ENCODE measurements at regions not wholly inside any gene's neighbourhood (a gene's known extent, or its start where the extent isn't known, plus 50 kb on each side); places are given as distances from the start of the nearest gene placed in this dataset.
"Not testable (repeated sequence)": the region's sequence is repeated elsewhere in the genome, so short reads cannot be mapped to it uniquely, and the experiment has no call there.

GRCh38 chr20:17867131-17867925 is 101.3 kb downstream of the SNX5 start:
- Histone ChIP-seq H3K27me3 (no peaks in the 10 kb centered on the region), H3K4me3 (no peak overlapping the region), H3K9me3 (no peaks in the 10 kb centered on the region), H3K27ac (no peak overlapping the region), H3K4me1 (peaks cover 0 to 16% of the 10 kb centered on the region in 2 donors), H3K36me3 (no peaks in the 10 kb centered on the region)
- DNase-seq (ENCODE audit: low spot score): no peak
- no peak for TF ChIP-seq CTCF (IDR thresholded peaks at IDR 0.05)

- Histone ChIP-seq H3K4me3 (no peak overlapping the region), H3K27me3 (no peaks in the 10 kb centered on the region), H3K9me3 (no peaks in the 10 kb centered on the region), H3K4me1 (peaks cover 0 to 16% of the 10 kb centered on the region in 2 donors), H3K27ac (no peak overlapping the region), H3K36me3 (no peaks in the 10 kb centered on the region)
- no peak for TF ChIP-seq CTCF (IDR thresholded peaks at IDR 0.05)
- DNase-seq (ENCODE audit: low spot score): no peak
These were observed 102.2 kb downstream of the SNX5 start for GRCh38 chr20:17866234-17867001.

DNA sequence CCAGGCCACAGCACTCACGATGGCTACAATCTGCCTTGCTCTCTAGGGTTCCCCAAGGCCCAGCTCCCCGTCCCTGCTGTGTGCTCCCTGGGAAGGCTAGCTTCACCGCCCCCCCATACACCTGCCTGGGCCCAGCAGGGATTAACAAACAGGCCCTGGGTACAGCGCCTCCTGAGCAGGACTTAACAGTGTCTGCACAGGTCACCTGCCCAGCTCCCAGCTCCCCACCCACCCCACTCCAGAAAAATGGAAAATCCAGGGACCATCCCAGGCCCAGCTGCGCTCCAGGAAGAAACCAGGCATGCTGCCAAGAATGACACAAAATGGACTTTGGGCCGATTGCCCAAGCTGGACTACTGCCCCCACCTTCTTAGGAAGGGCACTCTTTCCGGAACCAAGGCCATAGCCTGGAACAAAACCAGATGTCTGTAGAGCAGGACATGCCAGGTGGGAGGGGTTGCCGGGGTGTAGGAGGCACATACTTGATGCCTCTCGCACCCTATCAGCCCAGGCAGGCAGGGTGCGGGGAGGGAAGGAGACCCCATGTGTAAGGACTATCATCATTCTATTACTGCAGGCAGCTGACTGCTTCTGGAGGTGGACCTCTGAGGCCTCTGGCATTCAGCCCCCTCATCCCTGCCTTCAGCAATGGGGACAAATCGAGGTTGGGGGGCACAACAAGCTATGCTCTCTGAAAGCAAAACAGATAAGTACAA is 104.9 kb downstream of the SNX5 start:
- no peak for TF ChIP-seq CTCF (IDR thresholded peaks at IDR 0.05)
- no peak for DNase-seq (ENCODE audit: low spot score)

DNA sequence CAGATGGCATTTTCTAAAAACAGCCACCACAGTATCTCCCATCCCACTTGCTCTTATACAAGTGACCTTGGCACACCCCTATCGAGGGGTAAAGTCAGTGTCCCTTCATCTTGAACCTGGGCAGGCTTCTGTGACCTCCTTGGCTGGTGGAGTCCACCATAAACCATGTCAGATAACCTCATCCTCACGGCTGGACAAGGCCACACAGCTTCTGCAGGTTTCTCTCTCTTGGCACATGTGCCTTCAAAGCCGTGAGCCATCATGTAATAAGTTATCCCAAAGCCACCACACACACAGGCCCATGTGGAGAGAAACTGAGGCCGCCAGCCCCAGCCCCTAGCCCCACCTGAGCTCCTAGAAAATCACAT is 105.4 kb downstream of the SNX5 start:
- Histone ChIP-seq H3K36me3 (no peaks in the 10 kb centered on the region), H3K4me3 (no peak overlapping the region), H3K4me1 (peaks cover 0 to 28% of the 10 kb centered on the region in 2 donors), H3K27ac (no peak overlapping the region), H3K9me3 (no peaks in the 10 kb centered on the region), H3K27me3 (no peaks in the 10 kb centered on the region)
- TF ChIP-seq CTCF (IDR thresholded peaks at IDR 0.05): no peak
- no peak for DNase-seq (ENCODE audit: low spot score)

More for the DNA sequence above, 104.9 kb downstream of the SNX5 start:
- Histone ChIP-seq H3K36me3 (no peaks in the 10 kb centered on the region), H3K27me3 (no peaks in the 10 kb centered on the region), H3K4me1 (peaks cover 0 to 28% of the 10 kb centered on the region in 2 donors), H3K27ac (no peak overlapping the region), H3K4me3 (no peak overlapping the region), H3K9me3 (no peaks in the 10 kb centered on the region)

- no peak for DNase-seq (ENCODE audit: low spot score)
- TF ChIP-seq CTCF (IDR thresholded peaks at IDR 0.05): no peak
- H3K4me1 ChIP-seq: peaks cover 0 to 28% of the 10 kb centered on the region in 2 donors
- no peaks in the 10 kb centered on the region for H3K9me3 ChIP-seq
- H3K36me3 ChIP-seq: no peaks in the 10 kb centered on the region
- H3K27me3 ChIP-seq: no peaks in the 10 kb centered on the region
- H3K27ac ChIP-seq: no peak overlapping the region
- no peak overlapping the region for H3K4me3 ChIP-seq
These were observed 106.4 kb downstream of the SNX5 start for GRCh38 chr20:17862171-17862570.

DNA sequence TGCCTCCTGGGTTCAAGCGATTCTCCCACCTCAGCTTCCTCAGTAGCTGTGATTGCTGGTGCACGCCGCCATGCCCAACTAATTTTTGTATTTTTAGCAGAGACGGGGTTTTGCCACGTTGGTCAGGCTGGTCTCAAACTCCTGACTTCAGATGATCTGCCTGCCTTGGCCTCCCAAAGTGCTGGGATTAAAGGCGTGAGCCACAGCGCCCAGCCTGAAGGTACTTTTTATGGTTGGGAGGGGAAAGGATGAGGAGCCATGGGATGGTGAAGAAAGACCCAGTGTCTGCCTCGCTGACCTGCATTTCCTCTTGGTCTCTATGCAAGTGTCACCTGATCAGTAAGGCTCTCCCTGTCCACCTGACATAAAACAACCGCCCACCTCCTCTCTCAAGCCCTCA is 107.0 kb downstream of the SNX5 start:
- DNase-seq (ENCODE audit: low spot score); H3K27me3 ChIP-seq; H3K27ac ChIP-seq; H3K36me3 ChIP-seq; H3K9me3 ChIP-seq; H3K4me3 ChIP-seq: not testable (repeated sequence)
- H3K4me1 ChIP-seq: peaks cover 0 to 28% of the 10 kb centered on the region in 2 donors

All from right atrium auricular region (tissue), 2 donors.